Mesendoderm (in vitro differentiated cells): ENCODE measurements at regions not wholly inside any gene's neighbourhood (a gene's known extent, or its start where the extent isn't known, plus 50 kb on each side); places are given as distances from the start of the nearest gene placed in this dataset.
"Not testable (repeated sequence)": the region's sequence is repeated elsewhere in the genome, so short reads cannot be mapped to it uniquely, and the experiment has no call there.

Source experiments
- DNase-seq: peaks from one replicate; pipeline ENCODE4 v3.0.0; 2013
- H2AK5ac ChIP-seq: 2 replicates; pipeline ENCODE4 v1.6.1; 2013; ENCODE audit warnings: low read length, inconsistent platforms
- H2BK120ac ChIP-seq: 2 replicates; pipeline ENCODE4 v1.6.1; 2013; ENCODE audit warnings: low read depth, mild to moderate bottlenecking, low read length, moderate library complexity, mixed read lengths
- H2BK15ac ChIP-seq: replicated peaks from 2 replicates; pipeline ENCODE4 v1.6.1; 2013; ENCODE audit warnings: low read depth, mild to moderate bottlenecking, moderate library complexity
- H2BK5ac ChIP-seq: 2 replicates; pipeline ENCODE4 v1.6.1; 2013; ENCODE audit warnings: low read length, inconsistent platforms
- H3K18ac ChIP-seq: 2 replicates; pipeline ENCODE4 v1.6.1; 2013; ENCODE audit warnings: mild to moderate bottlenecking, low read length, mixed read lengths
- H3K23ac ChIP-seq: one replicate; pipeline ENCODE4 v1.6.1; 2013; ENCODE audit warnings: low read length
- H3K27ac ChIP-seq: 2 replicates; pipeline ENCODE4 v1.5.1; 2013; ENCODE audit warnings: low read depth, mild to moderate bottlenecking, inconsistent platforms, low read length, moderate library complexity
- H3K27me3 ChIP-seq: 2 replicates; pipeline ENCODE4 v1.6.1; 2013; ENCODE audit warnings: low read length, control low read depth, mild to moderate bottlenecking, inconsistent platforms; ENCODE audit not compliant: insufficient read depth, poor library complexity
- H3K36me3 ChIP-seq: 2 replicates; pipeline ENCODE4 v1.6.1; 2013; ENCODE audit warnings: low read length, inconsistent platforms; ENCODE audit not compliant: control insufficient read depth, insufficient read depth
- H3K4ac ChIP-seq: one replicate; pipeline ENCODE4 v1.6.1; 2013; ENCODE audit warnings: low read depth, mild to moderate bottlenecking, low read length, moderate library complexity
- H3K4me1 ChIP-seq: 2 replicates; pipeline ENCODE4 v1.6.1; 2013; ENCODE audit warnings: low read depth, low read length, inconsistent platforms; ENCODE audit not compliant: control insufficient read depth
- H3K4me2 ChIP-seq: 2 replicates; pipeline ENCODE4 v1.6.1; 2013; ENCODE audit warnings: low read length
- H3K4me3 ChIP-seq: 2 replicates; pipeline ENCODE4 v1.5.1; 2013; ENCODE audit warnings: mild to moderate bottlenecking, low read length
- H3K56ac ChIP-seq: one replicate; pipeline ENCODE4 v1.6.1; 2013; ENCODE audit warnings: low read length
- H3K79me1 ChIP-seq: 2 replicates; pipeline ENCODE4 v1.6.1; 2013; ENCODE audit warnings: low read length, inconsistent platforms
- H3K79me2 ChIP-seq: 2 replicates; pipeline ENCODE4 v1.6.1; 2013; ENCODE audit warnings: mild to moderate bottlenecking, low read length; ENCODE audit not compliant: control insufficient read depth, insufficient read depth
- H3K9ac ChIP-seq: 2 replicates; pipeline ENCODE4 v1.6.1; 2013; ENCODE audit warnings: low read length, inconsistent platforms
- H4K5ac ChIP-seq: one replicate; pipeline ENCODE4 v1.6.1; 2013; ENCODE audit warnings: low read length
- H4K8ac ChIP-seq: one replicate; pipeline ENCODE4 v1.6.1; 2013; ENCODE audit warnings: low read depth, mild to moderate bottlenecking, control low read depth, low read length, moderate library complexity
- WGBS: extraction: QIAGEN DNeasy Blood & Tissue Kit; methylation state at CpG from one replicate; pipeline ENCODE4 v1.1.7; 2013; ENCODE audit warnings: low lambda C conversion rate, missing lambda C conversion rate; ENCODE audit not compliant: insufficient coverage; ENCODE audit errors: extremely low coverage; 5-methylcytosine and 5-hydroxymethylcytosine counted together

- Histone ChIP-seq H4K5ac (no peak overlapping the region), H2AK5ac (peak overlapping the region; percentile 61), H3K4me3 (no peak overlapping the region), H3K4me1 (peaks cover 3% of the 10 kb centered on the region), H3K4me2 (no peak overlapping the region), H3K36me3 (no peaks in the 10 kb centered on the region), H3K27me3 (no peaks in the 10 kb centered on the region), H3K79me2 (no peaks in the 10 kb centered on the region), H3K18ac (peak overlapping the region; percentile 18), H3K23ac (no peak overlapping the region), H3K56ac (no peak overlapping the region), H3K79me1 (no peaks in the 10 kb centered on the region), H3K9ac (no peak overlapping the region), H3K4ac (no peak overlapping the region), H2BK120ac (no peak overlapping the region), H2BK15ac (peak overlapping the region; percentile 19), H2BK5ac (peak overlapping the region; percentile 29), H3K27ac (no peak overlapping the region), H4K8ac (peak overlapping the region; percentile 76)
- no CpG with 5 or more reads among the region's 3 CpGs for WGBS
- no peak for DNase-seq
These were observed 65.5 kb upstream of the LIFR start for GRCh38 chr5:38621840-38622437.

- peak overlapping the region; percentile 91 for H3K4ac ChIP-seq
- H4K8ac ChIP-seq, result no peak overlapping the region
- no peak overlapping the region for H2BK5ac ChIP-seq
- no peak for DNase-seq
- no peaks in the 10 kb centered on the region for H3K79me1 ChIP-seq
- no peak overlapping the region for H3K4me2 ChIP-seq
- no peak overlapping the region for H3K23ac ChIP-seq
- peaks cover 3% of the 10 kb centered on the region for H3K4me1 ChIP-seq
- no peak overlapping the region for H2AK5ac ChIP-seq
- no peaks in the 10 kb centered on the region for H3K36me3 ChIP-seq
- no CpG with 5 or more reads among the region's 3 CpGs for WGBS
- H2BK120ac ChIP-seq, result no peak overlapping the region
- no peak overlapping the region for H3K56ac ChIP-seq
- no peak overlapping the region for H2BK15ac ChIP-seq
- H3K79me2 ChIP-seq, result no peaks in the 10 kb centered on the region
- no peak overlapping the region for H3K4me3 ChIP-seq
- H4K5ac ChIP-seq, result no peak overlapping the region
- no peak overlapping the region for H3K18ac ChIP-seq
- no peaks in the 10 kb centered on the region for H3K27me3 ChIP-seq
- H3K9ac ChIP-seq, result no peak overlapping the region
- H3K27ac ChIP-seq, result no peak overlapping the region
These were observed 66.3 kb upstream of the LIFR start for GRCh38 chr5:38622723-38623129.

GRCh38 chr5:38624541-38624940 lies 68.1 kb upstream of the LIFR start:
- not testable (repeated sequence) for H4K8ac ChIP-seq, H3K18ac ChIP-seq, H4K5ac ChIP-seq, H3K79me1 ChIP-seq, H3K4me1 ChIP-seq, H2AK5ac ChIP-seq, H3K56ac ChIP-seq, H2BK120ac ChIP-seq, H2BK15ac ChIP-seq, H2BK5ac ChIP-seq, H3K23ac ChIP-seq, H3K9ac ChIP-seq, H3K36me3 ChIP-seq, H3K4ac ChIP-seq, H3K27ac ChIP-seq, H3K4me2 ChIP-seq, H3K27me3 ChIP-seq, DNase-seq, H3K4me3 ChIP-seq, H3K79me2 ChIP-seq
- WGBS, result no CpG with 5 or more reads among the region's 12 CpGs

GRCh38 chr5:38631376-38631775 lies 74.9 kb upstream of the LIFR start:
- H4K8ac ChIP-seq, H2BK120ac ChIP-seq, H3K36me3 ChIP-seq, H3K79me2 ChIP-seq, H3K18ac ChIP-seq, H3K56ac ChIP-seq, H3K4me3 ChIP-seq, H4K5ac ChIP-seq, H2AK5ac ChIP-seq, DNase-seq, H3K4ac ChIP-seq, H3K27ac ChIP-seq, H3K4me2 ChIP-seq, H3K9ac ChIP-seq, H2BK15ac ChIP-seq, H3K27me3 ChIP-seq, H3K79me1 ChIP-seq, H3K4me1 ChIP-seq, H2BK5ac ChIP-seq, H3K23ac ChIP-seq: not testable (repeated sequence)
- no CpG with 5 or more reads among the region's 24 CpGs for WGBS

GRCh38 chr5:38634568-38635369 lies 78.3 kb upstream of the LIFR start:
- Histone ChIP-seq H3K4me1 (no peaks in the 10 kb centered on the region), H4K5ac (no peak overlapping the region), H3K9ac (no peak overlapping the region), H3K4me2 (no peak overlapping the region), H3K79me1 (no peaks in the 10 kb centered on the region), H2BK15ac (no peak overlapping the region), H3K23ac (no peak overlapping the region), H3K27ac (no peak overlapping the region), H2BK120ac (no peak overlapping the region), H3K4ac (no peak overlapping the region), H3K4me3 (no peak overlapping the region), H2AK5ac (no peak overlapping the region), H2BK5ac (no peak overlapping the region), H3K36me3 (no peaks in the 10 kb centered on the region), H3K79me2 (no peaks in the 10 kb centered on the region), H3K18ac (no peak overlapping the region), H3K27me3 (no peaks in the 10 kb centered on the region), H4K8ac (no peak overlapping the region), H3K56ac (no peak overlapping the region)
- no CpG with 5 or more reads among the region's 4 CpGs for WGBS
- DNase-seq, result peak; percentile 42
